Epithelial cell of esophagus (primary cell): ENCODE measurements at regions not wholly inside any gene's neighbourhood (a gene's known extent, or its start where the extent isn't known, plus 50 kb on each side); places are given as distances from the start of the nearest gene placed in this dataset.

Experiments
- DNase-seq: peaks from one replicate; pipeline ENCODE4 v3.0.0; 2010; ENCODE audit warnings: low read depth
- H3K4me3 ChIP-seq: 2 replicates; pipeline ENCODE4 v1.5.1; 2011; ENCODE audit warnings: mild to moderate bottlenecking, low read length, control low read depth
- TF ChIP-seq, protein P1 (sequence below): IDR thresholded peaks from 2 replicates; pipeline ENCODE4 v1.5.1; 2011; ENCODE audit warnings: low read depth, mild to moderate bottlenecking, low read length, control low read depth, inconsistent platforms; ENCODE audit not compliant: insufficient read depth; ENCODE audit errors: missing control alignments

DNA sequence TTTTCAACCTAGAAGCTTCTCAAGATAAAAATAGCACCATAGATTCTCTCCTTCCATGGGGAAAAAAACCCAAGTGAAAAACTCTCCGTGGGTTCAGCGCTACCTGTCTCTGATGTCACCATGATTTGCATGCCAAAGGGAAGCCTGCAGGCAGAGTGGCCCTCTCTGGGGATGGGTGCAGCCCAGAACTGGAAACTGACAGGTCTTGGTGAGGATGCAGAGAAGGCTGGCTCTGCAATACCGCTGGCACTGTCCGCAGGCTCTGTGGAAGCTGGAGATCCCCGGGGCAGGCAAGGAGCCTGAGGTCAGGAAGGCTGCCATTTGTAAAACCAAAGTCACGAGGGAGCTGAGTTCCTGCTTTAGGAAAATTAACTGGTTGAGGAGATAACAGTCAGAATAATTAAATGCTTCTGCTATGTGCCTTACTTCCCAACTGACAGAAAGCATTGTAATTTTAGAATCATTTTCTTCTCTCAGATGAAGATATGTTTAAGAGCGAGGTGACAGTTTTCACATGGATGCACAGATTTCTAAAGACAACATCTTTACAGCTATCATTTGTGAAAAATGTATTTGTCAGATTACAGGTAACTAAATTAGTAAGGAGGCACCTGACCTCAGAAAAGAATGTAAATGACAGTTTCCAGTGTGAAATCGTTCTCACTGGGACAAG, 731.5 kb upstream of the FZD8 start:
- TF ChIP-seq, protein P1, sequence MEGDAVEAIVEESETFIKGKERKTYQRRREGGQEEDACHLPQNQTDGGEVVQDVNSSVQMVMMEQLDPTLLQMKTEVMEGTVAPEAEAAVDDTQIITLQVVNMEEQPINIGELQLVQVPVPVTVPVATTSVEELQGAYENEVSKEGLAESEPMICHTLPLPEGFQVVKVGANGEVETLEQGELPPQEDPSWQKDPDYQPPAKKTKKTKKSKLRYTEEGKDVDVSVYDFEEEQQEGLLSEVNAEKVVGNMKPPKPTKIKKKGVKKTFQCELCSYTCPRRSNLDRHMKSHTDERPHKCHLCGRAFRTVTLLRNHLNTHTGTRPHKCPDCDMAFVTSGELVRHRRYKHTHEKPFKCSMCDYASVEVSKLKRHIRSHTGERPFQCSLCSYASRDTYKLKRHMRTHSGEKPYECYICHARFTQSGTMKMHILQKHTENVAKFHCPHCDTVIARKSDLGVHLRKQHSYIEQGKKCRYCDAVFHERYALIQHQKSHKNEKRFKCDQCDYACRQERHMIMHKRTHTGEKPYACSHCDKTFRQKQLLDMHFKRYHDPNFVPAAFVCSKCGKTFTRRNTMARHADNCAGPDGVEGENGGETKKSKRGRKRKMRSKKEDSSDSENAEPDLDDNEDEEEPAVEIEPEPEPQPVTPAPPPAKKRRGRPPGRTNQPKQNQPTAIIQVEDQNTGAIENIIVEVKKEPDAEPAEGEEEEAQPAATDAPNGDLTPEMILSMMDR = no peak
- H3K4me3 ChIP-seq = no peak overlapping the region
- no peak for DNase-seq

DNA sequence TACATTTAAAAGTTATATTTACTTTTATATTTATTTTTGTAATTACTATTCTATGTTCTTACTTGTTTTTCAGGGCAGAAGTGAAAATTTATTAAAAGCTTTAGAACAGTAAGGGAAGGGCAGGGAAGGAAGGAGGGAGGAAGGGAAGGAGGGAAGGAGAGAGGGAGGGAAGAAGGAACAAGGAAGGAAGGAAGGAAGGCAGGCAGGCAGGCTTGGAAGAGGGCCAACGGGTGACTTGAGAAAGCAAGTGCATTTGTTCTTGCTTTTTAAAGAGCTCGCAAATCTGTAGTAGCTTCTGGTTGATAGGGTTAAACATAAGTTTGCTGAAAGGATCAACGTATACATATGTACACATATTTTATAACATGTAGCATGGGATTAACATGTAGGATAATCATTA, 725.3 kb upstream of the FZD8 start:
- TF ChIP-seq, protein P1 = no peak
- no peak for DNase-seq
- no peak overlapping the region for H3K4me3 ChIP-seq

DNA sequence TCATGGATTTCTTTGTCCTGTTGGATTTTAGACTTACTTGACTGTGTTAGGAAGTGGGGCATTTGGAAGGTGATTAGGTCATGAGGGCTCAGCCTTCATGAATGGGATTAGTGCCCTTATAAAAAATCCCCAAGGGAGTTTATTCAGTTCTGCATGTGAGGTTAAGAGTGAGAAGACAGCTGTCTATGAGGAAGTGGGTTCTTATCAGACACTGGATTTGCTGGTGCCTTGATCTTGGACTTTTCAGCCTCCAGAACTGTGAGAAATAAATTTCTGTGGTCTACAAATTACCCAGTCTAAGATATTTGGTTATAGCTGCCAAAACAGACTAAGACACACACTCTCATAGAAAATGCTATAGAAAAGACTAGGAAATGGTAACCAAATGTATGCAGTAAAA, 724.7 kb upstream of the FZD8 start:
- no peak overlapping the region for H3K4me3 ChIP-seq
- TF ChIP-seq, protein P1 = no peak
- DNase-seq = no peak

DNA sequence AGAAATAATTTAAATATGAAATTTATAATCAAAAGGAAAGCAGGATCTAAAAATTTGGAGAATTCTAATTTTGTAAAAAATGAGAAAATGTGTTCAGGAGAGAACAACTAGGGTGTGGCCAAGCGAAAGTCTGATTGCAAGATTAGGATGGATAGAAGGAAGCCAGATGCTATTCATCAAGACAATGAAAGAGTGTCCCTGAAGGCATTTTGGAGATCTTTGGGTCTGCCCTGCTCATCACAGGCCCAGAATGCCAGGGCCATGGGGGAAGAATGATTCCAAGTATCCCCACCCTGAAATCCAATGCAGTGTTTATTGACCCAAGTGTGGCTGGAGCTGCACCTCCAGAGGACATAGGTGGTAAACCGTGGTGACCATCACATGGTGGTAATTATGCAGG, 724.0 kb upstream of the FZD8 start:
- TF ChIP-seq, protein P1 = no peak
- DNase-seq = no peak
- H3K4me3 ChIP-seq = no peak overlapping the region

- DNase-seq = no peak
- TF ChIP-seq, protein P1 = no peak
Observed at GRCh38 chr10:36362257-36362656, 720.2 kb upstream of the FZD8 start.

GRCh38 chr10:36358736-36359135, 716.6 kb upstream of the FZD8 start:
- no peak overlapping the region for H3K4me3 ChIP-seq
- DNase-seq = no peak
- TF ChIP-seq, protein P1 = no peak

More at GRCh38 chr10:36362257-36362656, 720.2 kb upstream of the FZD8 start:
- no peak overlapping the region for H3K4me3 ChIP-seq

DNA sequence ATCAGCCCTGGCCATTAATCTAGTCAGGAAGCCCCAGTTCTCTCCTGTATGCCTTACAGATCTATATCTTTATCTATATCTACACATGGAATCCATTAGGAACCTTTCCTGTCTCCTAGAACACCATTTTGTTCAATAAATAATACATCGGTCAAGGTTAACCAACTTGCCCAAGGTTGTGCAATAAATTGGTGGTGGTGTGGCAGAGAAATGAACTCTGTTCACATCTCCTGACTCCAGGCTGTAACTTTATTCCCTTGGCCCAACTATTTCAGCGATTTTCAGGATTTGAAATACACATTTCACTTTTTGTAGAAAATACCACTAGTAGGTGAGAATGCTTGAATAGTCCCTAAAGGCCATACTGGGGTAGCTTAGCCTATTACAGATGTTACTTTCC, 712.5 kb upstream of the FZD8 start:
- no peak overlapping the region for H3K4me3 ChIP-seq
- TF ChIP-seq, protein P1 = no peak

More for the DNA sequence above, 712.5 kb upstream of the FZD8 start:
- DNase-seq = no peak
